GM12878 (cell line): ENCODE measurements at regions not wholly inside any gene's neighbourhood (a gene's known extent, or its start where the extent isn't known, plus 50 kb on each side); places are given as distances from the start of the nearest gene placed in this dataset.

Experiments
- ATAC-seq: fragments of 200-7000 bp; cut with Tn5 transposase; 3 replicates; pipeline ENCODE4 v1.9.1; 2020; ENCODE audit warnings: mild to moderate bottlenecking, moderate library complexity
- BruUV-seq: library from RNA; stranded (reverse); fragments of 400-500 nt; replicated peaks from 2 replicates; lab custom pipeline; 2021; lab: Mats Ljungman, UMichigan
- CTCF ChIA-PET: fragments of 300-600 bp; sonication (Branson Sonifier 250); formaldehyde crosslinking; extraction: SDS; loops from one replicate; lab custom pipeline; 2021; ENCODE audit warnings: inconsistent platforms; lab: Yijun Ruan, JAX
- POLR2A ChIA-PET: fragments of 350-600 bp; formaldehyde crosslinking; extraction: SDS; loops from one replicate; lab custom pipeline; 2021; ENCODE audit warnings: inconsistent platforms; lab: Charles Lee
- RAD21 ChIA-PET: fragments of 300-600 bp; sonication (Branson Sonifier 250); formaldehyde crosslinking; loops from one replicate; lab custom pipeline; 2023; ENCODE audit warnings: antibody characterized with exemption; ENCODE audit not compliant: unreplicated experiment; lab: Charles Lee
- SMC1A ChIA-PET: fragments of 300-600 bp; sonication (Branson Sonifier 250); formaldehyde crosslinking; loops from one replicate; lab custom pipeline; 2023; ENCODE audit not compliant: unreplicated experiment, uncharacterized antibody; lab: Charles Lee
- DNase-seq: peaks from one replicate; pipeline ENCODE4 v3.0.0-alpha.2; 2011; ENCODE audit warnings: low read depth, low spot score
- FAIRE-seq: peaks from 3 replicates; lab custom pipeline; 2011; peaks lifted over from hg19 to GRCh38; lab: Jason Lieb, UNC
- H2AFZ ChIP-seq: 2 replicates; pipeline ENCODE4 v1.6.0; 2011; ENCODE audit warnings: low read depth, low read length, control low read depth; ENCODE audit not compliant: control insufficient read depth
- H3K27ac ChIP-seq: 2 replicates; pipeline ENCODE4 v1.5.1; 2011; ENCODE audit warnings: control low read depth; ENCODE audit not compliant: control insufficient read depth, insufficient read depth
- H3K27me3 ChIP-seq, 2 experiments: replicated peaks in 1 of 2; 2 replicates each; pipeline versions ENCODE4 v1.6.0 to v1.6.1; 2011; ENCODE audit warnings: low read length in 1 of 2; ENCODE audit not compliant: control insufficient read depth in 2 of 2, insufficient read depth in 2 of 2
- H3K36me3 ChIP-seq, 2 experiments: 2 replicates each; pipeline ENCODE4 v1.5.1; 2011; ENCODE audit warnings: low read length in 1 of 2; ENCODE audit not compliant: control insufficient read depth in 2 of 2, insufficient read depth in 2 of 2
- H3K4me1 ChIP-seq: 2 replicates; pipeline ENCODE4 v1.6.1; 2011; ENCODE audit warnings: mild to moderate bottlenecking, low read length, moderate library complexity, mixed read lengths; ENCODE audit not compliant: control insufficient read depth, insufficient read depth
- H3K4me2 ChIP-seq: 2 replicates; pipeline ENCODE4 v1.6.0; 2011; ENCODE audit warnings: control low read depth; ENCODE audit not compliant: control insufficient read depth, insufficient read depth
- H3K4me3 ChIP-seq: fragments of 200-600 bp; sonication (generic); 2 replicates; pipeline ENCODE4 v1.5.1; 2016
- H3K79me2 ChIP-seq: 2 replicates; pipeline ENCODE4 v1.6.0; 2011; ENCODE audit warnings: low read length; ENCODE audit not compliant: control insufficient read depth, insufficient read depth
- H3K9ac ChIP-seq: 2 replicates; pipeline ENCODE4 v1.8.0; 2011; ENCODE audit warnings: low read length, control low read depth, mixed read lengths; ENCODE audit not compliant: control insufficient read depth, insufficient read depth
- H3K9me3 ChIP-seq: replicated peaks from 3 replicates; pipeline ENCODE4 v1.5.1; 2011; ENCODE audit warnings: mild to moderate bottlenecking, low read length; ENCODE audit not compliant: control insufficient read depth, insufficient read depth
- H4K20me1 ChIP-seq: 2 replicates; pipeline ENCODE4 v1.6.0; 2011; ENCODE audit not compliant: control insufficient read depth, insufficient read depth
- ASH2L ChIP-seq: fragments of 300-600, 200-600 bp; sonication (generic); IDR thresholded peaks from 2 replicates; pipeline ENCODE4 v1.6.1; 2017; ENCODE audit warnings: low read depth, mild to moderate bottlenecking, borderline replicate concordance
- ATF2 ChIP-seq: IDR thresholded peaks from 2 replicates; pipeline ENCODE4 v1.6.1; 2012; ENCODE audit warnings: low read length, inconsistent platforms
- BCL3 ChIP-seq: IDR thresholded peaks from 2 replicates; pipeline ENCODE4 v1.6.1; 2011; ENCODE audit warnings: borderline replicate concordance, low read depth, mild to moderate bottlenecking, moderate library complexity, low read length; ENCODE audit not compliant: insufficient read depth, poor library complexity, severe bottlenecking
- E4F1 ChIP-seq: fragments of 450-650 bp; IDR thresholded peaks from 2 replicates; pipeline ENCODE4 v1.6.1; 2018; ENCODE audit warnings: borderline replicate concordance, mild to moderate bottlenecking; ENCODE audit not compliant: partially characterized antibody
- EGR1 ChIP-seq, 2 experiments: IDR thresholded peaks; 1 replicate in 1 of 2; 2 replicates in 1 of 2; pipeline ENCODE4 v1.6.1; 2011 to 2012; ENCODE audit warnings: low read depth in 2 of 2, low read length in 2 of 2, borderline replicate concordance in 1 of 2, mild to moderate bottlenecking in 1 of 2, moderate library complexity in 1 of 2
- HSF1 ChIP-seq: fragments of 150-350 bp; IDR thresholded peaks from 2 replicates; pipeline ENCODE4 v1.6.1; 2014; ENCODE audit warnings: mild to moderate bottlenecking, low read depth, low read length
- KDM1A ChIP-seq: fragments of 200-600 bp; sonication (generic); IDR thresholded peaks from 2 replicates; pipeline ENCODE4 v1.6.1; 2016; ENCODE audit warnings: borderline replicate concordance
- PAX5 ChIP-seq: IDR thresholded peaks from 2 replicates; pipeline ENCODE4 v1.6.1; 2011; ENCODE audit warnings: low read depth, low read length, borderline replicate concordance
- PAX8 ChIP-seq: fragments of 450-650 bp; IDR thresholded peaks from 2 replicates; pipeline ENCODE4 v1.6.1; 2017; ENCODE audit warnings: mild to moderate bottlenecking, moderate library complexity
- PBX3 ChIP-seq: IDR thresholded peaks from 2 replicates; pipeline ENCODE4 v1.6.1; 2011; ENCODE audit warnings: mild to moderate bottlenecking, low read depth, low read length, moderate library complexity; ENCODE audit not compliant: insufficient replicate concordance
- SMAD5 ChIP-seq: IDR thresholded peaks from 2 replicates; pipeline ENCODE4 v1.6.1; 2016; ENCODE audit warnings: antibody characterized with exemption, low read depth
- TBL1XR1 ChIP-seq: IDR thresholded peaks from 2 replicates; pipeline ENCODE4 v1.6.1; 2012; ENCODE audit warnings: low read depth, low read length, improper control_type of control experiment
- YY1 ChIP-seq: IDR thresholded peaks from 2 replicates; pipeline ENCODE4 v1.6.1; 2011; ENCODE audit warnings: low read depth, mild to moderate bottlenecking, low read length
- ZNF274 ChIP-seq: IDR thresholded peaks from one replicate; pipeline ENCODE4 v1.8.0; 2011; ENCODE audit not compliant: insufficient read length, insufficient read depth
- WGBS: methylation state at CpG from one replicate; pipeline ENCODE4 v1.1.6; 2016; ENCODE audit warnings: low lambda C conversion rate; ENCODE audit not compliant: insufficient replicate concordance, insufficient coverage; ENCODE audit errors: missing lambda C conversion rate; 5-methylcytosine and 5-hydroxymethylcytosine counted together
- in situ Hi-C: fragments of 300-500 bp; cut with MboI; formaldehyde crosslinking; loops from 9 replicates; pipeline ENCODE4 v1.14.3; 2018; ENCODE audit warnings: mixed read lengths
- intact Hi-C: fragments of 100-400 bp; cut with micrococcal nuclease; formaldehyde crosslinking; loops from one replicate; pipeline ENCODE4 v1.14.2; 2022; ENCODE audit not compliant: unreplicated experiment

GRCh38 chr2:146720170-146720569 is 1124.7 kb upstream of the ACVR2A start:
- no peaks in the 10 kb centered on the region for H3K79me2 ChIP-seq
- ChIA-PET CTCF (no interaction called here), RAD21 (no interaction called here), POLR2A (no interaction called here), SMC1A (no interaction called here)
- H3K9me3 ChIP-seq: no peaks in the 10 kb centered on the region; the same call in 2 of the 3 replicates
- DNase-seq (no peak), ATAC-seq (no peak), FAIRE-seq (no peak)
- no peak overlapping the region for H3K4me3 ChIP-seq
- H3K4me2 ChIP-seq: no peak overlapping the region
- no TSS peak for BruUV-seq
- no peak overlapping the region for H3K9ac ChIP-seq
- no peak overlapping the region for H3K27ac ChIP-seq
- no peak overlapping the region for H2AFZ ChIP-seq
- no peaks in the 10 kb centered on the region for H4K20me1 ChIP-seq
- intact Hi-C loops: no loop called here
- no peaks in the 10 kb centered on the region for H3K36me3 ChIP-seq
- WGBS: 0% methylated on average over 4 of the region's 4 CpGs
- no peaks in the 10 kb centered on the region for H3K27me3 ChIP-seq
- in situ Hi-C loops: no loop called here
- H3K4me1 ChIP-seq: no peaks in the 10 kb centered on the region
- TF ChIP-seq BCL3 (no peak), ATF2 (no peak), ZNF274 (no peak), PAX5 (no peak), PBX3 (no peak), HSF1 (no peak), ASH2L (no peak), E4F1 (no peak), KDM1A (no peak), SMAD5 (no peak), EGR1 (IDR thresholded peaks at IDR 0.05; ENCODE audit: borderline replicate concordance in 1 of 2, low read depth in 2 of 2, low read length in 2 of 2) (no peak), PAX8 (no peak), TBL1XR1 (no peak), YY1 (no peak)
